ENCODE measurements at regions not wholly inside any gene's neighbourhood (a gene's known extent, or its start where the extent isn't known, plus 50 kb on each side); places are given as distances from the start of the nearest gene placed in this dataset.

DNA sequence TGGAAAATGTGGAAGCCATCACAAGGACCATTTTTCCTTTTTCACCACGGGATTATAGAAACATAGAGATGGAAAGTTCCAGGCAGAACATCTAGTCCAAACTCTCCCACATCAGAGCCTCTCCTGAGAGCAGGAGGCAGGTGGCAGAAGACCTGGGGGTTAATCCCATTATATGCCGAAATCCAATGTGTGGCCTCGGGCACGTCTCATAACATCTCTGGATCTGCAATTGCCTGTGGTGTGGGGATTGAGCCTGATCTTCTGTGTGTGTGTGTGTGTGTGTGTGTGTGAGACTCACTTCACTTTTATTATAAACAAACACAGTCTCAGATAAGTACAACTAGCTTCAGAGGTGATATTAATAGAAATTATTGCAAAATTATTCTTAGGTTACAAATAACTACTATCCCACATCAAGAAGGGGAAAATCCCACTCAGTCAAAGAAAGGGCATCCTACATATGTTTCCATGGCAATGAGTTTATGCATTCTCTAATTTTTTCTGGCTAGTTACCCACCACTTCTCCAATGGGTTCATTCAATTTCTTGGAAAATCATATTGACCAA, 199.1 kb downstream of the FOXL1 start:
- FAIRE-seq: no peak

DNA sequence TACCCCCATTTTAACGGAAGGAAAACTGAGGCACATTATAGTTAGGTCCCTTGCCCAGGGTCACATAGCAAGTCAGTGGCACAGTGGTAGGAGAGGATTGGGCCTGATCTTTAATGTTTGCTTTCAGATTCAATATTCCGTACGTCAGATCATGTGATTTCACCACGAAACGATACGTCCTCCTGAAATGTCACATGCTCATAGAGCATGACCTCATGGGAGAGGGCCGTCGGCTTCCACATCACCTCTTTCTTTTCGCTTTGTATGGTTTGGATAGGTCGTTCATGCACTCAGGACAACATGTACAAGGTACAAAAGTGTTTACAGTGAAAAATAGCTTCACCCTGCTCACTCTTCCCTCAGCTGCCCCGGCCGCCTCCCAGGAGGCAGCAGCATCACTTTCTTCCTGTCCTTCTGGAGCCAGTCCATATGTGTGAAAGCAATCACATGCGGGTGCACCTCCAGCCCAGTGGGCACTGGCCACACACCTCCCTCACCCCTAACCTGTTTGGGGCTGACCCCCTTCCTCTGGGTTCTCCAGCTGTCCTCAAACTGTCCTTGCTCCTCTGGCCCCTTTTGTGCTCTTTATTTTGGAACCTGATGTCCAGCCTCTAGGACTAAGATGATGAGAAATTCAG, 199.9 kb downstream of the FOXL1 start:
- no peak for FAIRE-seq

DNA sequence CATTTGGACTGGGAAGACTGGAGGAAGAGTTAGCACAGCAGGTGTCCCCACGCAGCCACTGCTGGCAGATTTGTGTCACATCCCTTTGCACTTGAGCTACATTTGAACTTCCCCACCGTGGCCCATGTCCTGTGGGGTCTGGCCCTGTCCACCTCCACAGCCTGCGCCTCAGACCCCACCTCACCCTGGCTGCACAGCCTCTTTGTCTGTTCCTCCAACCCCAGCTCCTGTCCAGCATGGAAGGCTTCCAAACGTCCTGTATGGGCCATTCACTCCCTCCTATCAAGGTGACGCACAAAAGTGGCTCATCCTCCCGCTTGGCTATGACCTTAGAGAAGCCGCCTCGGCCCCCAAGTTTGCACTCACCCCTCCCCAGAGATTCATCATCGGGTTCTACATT, 200.6 kb downstream of the FOXL1 start:
- FAIRE-seq: no peak

DNA sequence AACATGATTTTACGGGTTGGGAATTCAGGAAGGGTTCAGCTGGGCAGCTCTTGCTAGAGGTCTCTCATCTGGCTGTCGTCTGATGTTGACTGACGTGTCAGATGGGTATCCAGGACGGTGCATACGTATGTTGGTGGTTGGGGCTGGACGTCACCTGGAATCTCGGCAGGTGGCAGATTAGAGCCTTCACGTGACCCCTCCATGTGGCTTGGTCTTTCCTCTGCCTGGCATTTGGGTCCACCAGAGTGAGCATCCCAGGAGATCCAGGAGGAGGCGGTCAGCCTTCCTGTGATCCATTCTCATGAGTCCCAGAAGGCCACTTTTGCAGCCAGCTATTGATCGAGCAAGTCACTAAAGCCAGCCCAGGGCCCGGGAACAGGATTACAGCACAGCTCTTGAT, 202.7 kb downstream of the FOXL1 start:
- FAIRE-seq: no peak

DNA sequence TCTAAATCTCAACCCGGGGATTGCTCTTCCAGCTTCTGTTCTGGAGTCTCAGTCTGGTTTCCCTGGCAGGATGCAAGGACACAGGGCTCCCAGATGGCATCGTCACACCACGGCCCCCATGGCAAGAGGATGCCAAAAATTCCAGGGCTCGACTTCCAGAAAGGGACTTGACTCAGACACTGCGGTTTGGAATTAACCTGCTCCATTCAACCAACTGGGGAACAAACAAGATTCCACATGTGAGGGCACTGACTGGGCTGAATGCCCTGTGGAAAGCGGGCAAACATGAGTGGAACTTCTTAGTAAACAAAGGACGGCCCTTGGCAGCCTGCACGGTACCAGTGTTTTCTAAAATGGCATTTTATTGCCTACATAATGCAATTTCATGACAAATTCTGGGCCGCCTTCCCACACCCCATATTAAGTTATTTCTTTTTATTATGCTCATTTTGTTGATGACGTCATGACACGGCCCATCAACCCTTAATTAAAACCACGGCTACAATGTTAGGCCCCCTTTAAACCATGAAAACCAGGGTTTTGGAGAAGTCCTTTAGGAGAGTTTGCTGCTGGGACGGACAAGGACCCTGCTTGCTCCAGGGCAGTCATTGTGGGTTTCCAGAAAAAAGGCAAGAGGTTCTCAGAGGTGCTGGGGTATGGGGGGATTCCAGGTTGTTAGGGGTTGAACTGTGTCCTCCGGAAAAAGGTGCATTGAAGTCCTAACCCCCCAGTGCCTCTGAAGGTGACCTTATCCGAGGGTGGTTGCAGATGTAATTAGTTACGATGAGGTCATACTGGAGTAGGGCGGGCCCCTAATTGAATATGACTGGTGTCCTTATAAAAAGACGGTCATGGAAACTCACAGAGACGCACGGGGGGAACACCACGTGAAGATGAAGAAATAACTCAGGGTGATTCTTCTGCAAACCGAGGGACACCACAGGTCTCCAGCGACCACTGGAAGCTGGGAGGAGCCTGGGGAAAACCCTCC, 205.6 kb downstream of the FOXL1 start:
- FAIRE-seq: no peak

DNA sequence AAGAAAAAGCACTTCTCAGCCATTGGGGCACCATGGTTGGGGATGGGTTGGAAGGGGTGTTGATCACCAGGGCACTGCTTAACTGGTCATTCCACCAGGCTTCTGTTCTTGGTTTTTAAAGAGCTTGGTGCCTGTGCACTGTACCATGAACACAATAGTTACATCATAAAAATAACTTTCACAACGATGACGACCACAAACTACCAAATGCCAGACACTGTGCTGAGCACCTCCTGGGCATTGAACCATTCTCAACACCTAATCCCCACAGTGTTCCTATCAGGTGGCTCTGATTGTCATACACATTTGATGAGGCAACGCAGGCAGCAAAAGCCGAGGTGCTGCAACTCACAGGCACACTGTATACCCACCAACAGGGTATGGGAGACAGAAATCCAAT, 208.0 kb downstream of the FOXL1 start:
- no peak for FAIRE-seq

DNA sequence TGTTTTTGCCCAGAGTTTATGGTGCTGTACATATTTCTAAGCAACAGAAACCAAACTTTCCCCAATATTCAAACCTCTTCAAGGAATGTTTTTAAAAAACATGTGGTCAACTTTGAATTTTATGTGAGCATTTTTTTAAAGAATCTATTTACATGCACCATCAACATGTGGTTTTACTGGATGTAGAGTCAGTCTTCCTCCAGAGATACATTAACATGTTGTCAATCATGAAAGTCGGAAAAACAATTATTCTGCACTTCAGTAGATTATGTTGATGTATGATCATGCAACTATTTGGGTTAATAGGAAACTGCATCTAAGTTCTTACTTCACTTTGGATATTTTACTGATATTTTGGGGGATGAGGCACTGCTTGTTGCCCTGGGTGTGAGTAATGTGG, 208.6 kb downstream of the FOXL1 start:
- no peak for FAIRE-seq

DNA sequence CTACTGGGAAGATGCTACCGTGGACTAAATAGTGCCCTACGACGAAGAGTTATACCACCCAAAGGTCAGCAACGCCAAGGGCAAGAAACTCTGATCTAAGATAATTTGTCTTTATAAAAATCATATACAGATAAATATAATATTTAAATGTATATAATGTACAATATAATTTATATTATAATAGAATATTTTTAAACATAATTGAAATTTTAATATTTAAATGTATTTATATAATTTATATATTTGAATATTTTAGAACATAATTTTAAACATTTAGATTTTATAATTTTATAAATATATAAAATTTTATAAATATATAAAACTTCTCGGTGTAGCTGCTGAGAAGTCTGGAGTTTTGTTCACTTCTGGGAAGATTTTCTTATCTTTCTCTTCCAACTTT, 209.2 kb downstream of the FOXL1 start:
- FAIRE-seq: peak; percentile 45

DNA sequence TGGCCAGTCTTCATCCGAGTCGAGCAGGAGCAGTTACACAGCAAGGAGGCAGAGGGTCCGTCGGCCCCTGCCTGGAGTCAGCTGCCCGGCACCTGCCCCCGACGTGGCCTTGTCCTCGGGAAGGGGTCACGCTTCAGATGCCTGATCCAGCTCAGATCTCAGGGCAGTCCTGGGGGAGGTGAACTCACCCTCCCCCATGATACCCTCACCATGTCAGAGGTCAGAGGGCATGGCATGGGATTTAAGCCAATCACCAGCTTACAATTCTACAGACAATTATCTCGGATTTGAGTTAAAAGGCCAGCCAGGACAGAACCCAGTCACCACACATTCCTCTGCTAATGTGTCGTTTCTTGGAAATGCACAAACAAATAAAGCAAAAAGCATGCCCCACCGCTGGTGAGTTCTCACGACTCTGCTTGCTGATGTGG, 211.3 kb downstream of the FOXL1 start:
- no peak for FAIRE-seq

DNA sequence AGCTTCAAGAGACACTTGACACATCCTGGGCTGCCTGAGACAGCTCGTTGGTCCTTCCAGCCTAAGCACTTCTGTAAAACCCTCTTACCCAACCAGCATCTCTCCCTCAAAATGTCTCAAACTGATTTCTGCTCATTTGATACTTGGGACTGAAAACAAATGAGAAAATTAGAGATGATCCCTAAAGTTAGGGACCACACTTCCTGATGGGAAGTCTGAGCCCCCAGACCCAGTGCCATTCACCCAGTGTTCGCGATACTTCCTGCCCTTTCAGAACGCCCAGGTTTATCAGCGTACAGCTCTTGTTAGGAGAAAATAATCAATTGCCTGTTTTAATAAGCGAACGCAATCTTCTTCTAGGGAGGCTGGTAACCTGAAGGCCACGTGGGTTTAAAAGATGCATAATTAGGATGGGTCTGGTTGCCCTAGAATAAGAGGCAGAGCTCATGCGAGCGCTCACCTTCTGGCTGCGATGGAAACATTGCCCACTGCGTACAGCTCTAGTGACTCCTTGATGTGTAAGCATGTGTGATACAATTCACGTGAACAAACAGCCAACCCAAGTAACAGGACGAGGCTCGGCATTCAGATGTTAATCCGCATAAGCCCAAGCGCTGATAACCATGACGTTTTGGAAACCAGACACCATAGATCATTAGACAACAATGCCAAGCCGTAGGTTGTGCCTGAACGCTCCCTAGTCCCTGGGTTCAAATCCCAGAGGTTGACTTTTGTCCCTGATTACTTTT, 213.1 kb downstream of the FOXL1 start:
- no peak for FAIRE-seq

DNA sequence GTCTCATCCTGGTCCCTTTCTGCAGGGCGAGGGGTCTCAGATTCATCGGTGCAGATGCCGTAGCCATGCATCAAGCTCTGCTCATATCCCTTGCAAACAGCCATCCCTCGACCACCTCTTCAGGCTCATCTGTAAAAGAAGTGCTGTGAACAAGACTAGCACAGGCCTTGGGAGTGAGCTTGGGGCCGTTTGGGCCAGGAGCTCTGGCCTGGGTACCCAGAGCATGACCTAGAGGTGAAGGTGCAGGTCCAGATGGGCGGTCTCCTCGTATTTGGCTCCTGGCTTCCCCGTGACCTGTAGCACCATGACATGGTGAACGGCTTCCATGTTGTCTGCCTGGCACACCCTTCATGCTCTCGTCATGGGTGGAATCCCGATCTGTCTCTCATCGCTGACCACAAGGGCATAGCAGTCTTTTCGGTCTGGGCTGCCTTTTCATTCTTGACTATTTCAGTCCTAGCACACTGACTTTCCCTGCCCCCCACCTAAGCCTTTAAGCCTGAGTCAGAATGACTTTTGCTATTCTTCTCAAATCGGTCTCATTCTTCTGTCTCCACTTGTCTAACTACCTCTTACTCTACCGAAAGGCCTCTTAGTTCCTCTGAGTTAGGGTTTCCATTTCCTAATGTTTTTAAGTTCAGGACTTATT, 216.0 kb downstream of the FOXL1 start:
- FAIRE-seq: no peak

DNA sequence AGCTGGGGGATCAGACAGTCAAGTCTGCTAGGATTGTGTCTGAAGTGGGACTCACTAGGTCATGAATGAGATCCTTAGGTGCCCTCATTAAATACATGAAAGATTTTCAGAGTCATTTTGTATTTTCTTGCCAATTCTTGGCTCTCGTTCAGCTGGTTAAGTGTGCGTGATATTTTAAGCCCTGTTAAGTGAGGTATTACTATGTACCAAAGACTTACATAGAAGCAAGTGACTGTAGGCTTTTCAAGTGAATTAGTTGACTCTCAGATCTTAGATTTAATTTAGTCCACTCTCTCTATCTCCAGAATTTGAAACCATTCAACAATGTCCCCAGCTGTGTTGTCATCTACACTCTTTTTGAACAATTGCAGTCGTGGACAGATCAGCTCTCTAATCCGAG, 219.4 kb downstream of the FOXL1 start:
- no peak for FAIRE-seq

DNA sequence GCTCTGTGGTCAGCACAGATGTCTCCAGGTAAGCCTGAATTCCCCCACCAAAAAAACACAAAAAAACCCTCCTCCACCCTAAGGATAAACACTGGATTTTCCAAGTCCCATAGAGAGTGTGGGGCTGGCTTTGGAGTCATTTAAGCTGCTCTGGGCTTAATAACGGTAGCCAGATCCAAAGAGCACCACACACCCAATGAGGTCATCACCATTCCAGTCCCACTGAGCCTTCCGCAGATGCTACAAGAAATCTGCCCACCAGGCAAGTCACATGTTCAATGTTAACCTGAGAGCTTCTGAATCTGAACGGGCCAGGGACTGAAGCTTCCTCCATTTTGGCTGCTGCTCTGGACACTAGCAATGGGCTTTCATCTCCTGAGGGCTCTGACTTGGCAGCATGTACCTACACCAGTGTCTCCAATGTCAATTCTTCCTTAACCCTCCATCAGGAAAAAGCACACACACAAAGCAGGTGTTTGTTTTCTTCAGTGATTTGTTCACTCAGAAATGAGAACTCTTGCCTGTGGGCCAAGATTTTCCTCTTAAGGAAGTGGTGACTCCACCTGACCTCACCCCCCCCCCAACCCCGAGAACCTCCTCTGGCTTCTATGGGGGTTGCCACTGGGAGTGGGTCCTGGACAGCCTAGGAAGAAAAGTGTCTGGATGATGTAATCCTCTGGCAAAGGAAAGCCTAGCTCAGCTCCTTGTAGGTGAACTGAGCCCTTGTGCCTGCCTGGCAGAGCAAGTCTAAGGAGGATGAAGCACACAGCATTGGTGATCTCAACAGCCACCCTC, 220.1 kb downstream of the FOXL1 start:
- no peak for FAIRE-seq

DNA sequence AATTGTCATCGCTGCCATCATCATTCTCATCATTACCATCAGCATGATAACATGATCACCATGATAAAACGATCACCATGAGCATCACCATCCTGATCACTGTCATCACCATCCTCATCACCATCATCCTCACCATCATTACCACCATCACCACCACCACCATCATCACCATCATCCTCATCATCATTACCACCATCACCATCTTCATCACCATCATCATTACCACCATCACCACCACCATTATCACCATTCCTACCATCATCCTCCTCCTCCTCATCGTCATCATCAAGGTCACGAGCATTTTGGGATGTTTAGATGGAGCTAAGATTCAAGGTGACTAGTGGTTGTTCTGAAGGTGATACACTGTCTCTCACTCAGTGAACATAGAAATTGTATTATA, 221.0 kb downstream of the FOXL1 start:
- FAIRE-seq: no peak

DNA sequence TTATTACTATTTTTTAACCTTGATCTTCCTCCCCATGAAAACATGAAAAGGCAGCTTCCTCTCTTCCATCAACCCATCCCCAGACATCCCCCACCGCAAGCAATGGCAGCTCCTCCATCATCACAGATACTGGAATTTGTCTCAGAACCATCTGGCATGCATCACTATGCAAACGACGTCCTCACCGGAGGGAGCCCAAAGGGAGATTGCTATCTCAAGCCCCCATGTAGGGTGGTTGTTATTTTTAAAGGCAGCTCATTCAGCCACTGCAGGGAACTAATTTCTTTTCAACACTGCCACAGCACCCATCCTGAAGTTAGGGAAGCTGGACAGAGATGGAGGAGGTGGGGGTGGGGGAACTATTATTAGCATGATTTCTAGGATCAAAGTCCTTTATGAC, 222.5 kb downstream of the FOXL1 start:
- no peak for FAIRE-seq

DNA sequence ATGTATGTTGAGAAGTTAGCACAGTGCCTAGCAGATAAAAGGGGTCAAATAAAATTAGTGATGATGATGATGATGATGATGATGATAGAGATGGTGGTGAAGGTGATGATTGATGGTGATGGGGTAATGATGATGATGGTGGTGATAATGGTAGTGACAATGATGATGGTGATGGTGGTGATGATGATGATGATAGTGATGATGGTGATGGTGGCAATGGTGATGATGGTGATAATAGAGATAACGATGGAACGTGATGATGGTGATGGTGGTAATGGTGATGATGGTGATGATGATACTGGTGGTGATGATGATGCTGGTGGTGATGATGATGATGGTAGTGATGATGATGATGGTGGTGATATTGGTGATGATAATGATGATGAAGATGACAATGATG, 223.7 kb downstream of the FOXL1 start:
- no peak for FAIRE-seq

DNA sequence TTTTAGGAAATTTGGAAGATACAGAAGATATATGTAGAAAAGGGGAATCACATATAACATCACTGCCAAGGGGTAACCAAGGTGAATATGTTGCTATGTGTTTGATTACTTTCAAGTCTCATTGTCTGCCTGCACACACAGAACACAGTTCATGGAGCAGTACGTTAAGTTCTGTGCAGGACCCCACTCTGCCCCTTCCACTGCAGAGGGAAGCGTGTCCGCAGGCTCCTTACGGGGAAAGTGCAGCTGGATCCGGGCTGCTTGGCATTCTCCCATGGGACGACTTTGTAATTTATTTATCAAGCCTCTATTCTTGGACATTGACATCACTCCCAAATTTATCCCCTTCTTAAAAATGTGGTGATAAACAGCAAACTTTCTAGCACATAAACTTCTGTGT, 226.8 kb downstream of the FOXL1 start:
- no peak for FAIRE-seq

DNA sequence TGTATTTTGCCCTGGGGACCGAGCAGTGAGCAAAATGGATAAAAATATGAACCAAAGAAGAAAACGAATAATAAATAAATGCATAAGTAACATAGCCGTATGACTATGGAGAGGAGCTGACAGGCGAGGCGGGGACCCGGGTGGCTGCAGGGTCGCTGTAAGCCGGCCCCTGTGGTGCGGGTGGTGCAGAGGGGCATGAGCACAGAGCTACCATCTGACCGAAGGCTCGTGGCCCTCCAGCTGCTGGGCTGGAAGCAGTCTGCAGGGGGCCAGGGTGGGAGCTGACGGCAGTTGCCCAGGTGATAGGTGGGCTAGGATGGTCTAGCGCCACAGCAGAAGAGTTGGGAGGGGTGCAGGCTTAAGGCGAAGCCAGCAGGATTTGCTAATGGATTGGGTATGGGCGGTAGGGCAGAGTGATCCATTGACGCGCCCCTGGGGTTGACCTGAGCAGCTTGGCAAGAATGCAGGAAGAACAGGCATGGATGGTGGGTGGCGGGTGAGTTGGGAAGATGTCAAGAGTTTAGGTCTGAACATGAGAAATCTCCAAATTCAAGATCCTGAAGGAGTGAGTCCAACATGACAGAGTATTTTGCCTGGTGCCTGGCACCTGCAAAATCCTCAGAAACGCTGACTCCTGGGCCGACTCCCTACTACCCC, 228.0 kb downstream of the FOXL1 start:
- no peak for FAIRE-seq

DNA sequence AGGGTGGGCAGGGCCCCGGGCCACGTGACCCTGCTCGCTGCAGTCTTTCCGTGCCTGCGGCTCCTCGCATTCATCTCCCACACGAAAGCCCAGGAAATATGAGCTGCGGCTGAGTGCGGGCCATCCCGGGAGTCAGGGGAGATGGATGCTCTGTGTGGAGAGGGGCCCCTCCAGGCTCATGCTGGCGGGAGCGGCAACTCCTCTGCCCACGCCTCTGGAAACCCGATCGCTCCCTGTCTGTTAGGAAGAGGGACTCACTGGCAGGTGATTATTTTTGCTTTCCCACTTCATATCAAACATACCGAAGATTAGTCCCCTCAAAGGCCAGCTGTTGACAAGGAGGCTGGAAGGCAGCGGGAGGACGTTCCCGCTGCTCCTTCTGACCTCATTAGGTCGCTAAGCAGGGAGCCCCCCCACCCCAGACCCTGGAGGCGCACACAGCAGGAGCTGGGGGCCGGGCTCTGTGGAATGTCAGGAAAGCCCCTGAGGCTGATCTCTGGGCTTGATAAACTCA, 228.5 kb downstream of the FOXL1 start:
- no peak for FAIRE-seq

DNA sequence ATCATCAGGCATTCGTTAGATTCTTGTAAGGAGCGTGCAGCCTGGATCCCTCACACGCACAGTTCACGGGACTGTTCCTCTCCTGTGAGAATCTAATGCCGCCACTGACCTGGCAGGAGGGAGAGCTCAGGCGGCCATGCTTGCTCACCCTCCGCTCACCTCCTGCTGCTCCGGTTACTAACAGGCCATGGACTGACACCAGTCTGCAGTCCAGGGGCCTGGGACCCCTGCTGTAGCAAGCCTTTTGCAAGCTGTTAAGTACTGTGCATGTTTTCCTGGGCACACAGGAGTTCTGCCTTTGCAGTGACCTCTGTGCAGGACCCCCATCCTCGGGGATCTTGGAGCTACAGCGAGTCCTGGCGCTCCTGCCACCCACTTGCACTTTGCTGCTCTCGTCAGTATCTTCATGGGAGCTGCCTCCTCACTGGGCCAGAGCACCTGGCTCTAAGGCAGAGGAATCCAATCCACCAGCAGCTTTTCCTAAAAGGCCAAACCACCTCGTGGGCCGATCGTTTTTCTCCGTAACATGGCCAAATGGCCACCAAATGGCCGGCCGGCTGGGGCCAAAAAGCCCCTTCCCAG, 230.6 kb downstream of the FOXL1 start:
- no peak for FAIRE-seq

Data from colon (tissue), 2 donors.